IPS-NIHi11 (cell line): ENCODE measurements at regions not wholly inside any gene's neighbourhood (a gene's known extent, or its start where the extent isn't known, plus 50 kb on each side); places are given as distances from the start of the nearest gene placed in this dataset.

Source experiments
- DNase-seq: peaks from one replicate; pipeline ENCODE4 v3.0.0; 2012; ENCODE audit warnings: mixed read lengths, low spot score

DNA sequence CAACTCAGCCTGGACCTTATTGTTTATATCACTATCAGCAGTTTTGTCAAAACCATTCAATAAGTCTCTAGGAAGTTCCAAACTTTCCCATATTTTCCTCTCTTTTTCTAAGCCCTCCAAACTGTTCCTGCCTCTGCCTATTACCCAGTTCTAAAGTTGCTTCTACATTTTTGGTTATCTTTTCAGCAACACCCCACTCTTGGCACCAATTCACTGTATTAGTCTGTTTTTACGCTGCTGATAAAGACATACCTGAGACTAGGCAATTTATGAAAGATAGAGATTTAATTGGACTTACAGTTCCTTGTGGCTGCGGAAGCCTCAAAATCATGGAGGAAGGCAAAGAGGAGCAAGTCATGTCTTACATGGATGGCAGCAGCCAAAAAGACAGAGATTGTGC is 744.4 kb upstream of the ADAMTS16 start:
- no peak for DNase-seq

DNA sequence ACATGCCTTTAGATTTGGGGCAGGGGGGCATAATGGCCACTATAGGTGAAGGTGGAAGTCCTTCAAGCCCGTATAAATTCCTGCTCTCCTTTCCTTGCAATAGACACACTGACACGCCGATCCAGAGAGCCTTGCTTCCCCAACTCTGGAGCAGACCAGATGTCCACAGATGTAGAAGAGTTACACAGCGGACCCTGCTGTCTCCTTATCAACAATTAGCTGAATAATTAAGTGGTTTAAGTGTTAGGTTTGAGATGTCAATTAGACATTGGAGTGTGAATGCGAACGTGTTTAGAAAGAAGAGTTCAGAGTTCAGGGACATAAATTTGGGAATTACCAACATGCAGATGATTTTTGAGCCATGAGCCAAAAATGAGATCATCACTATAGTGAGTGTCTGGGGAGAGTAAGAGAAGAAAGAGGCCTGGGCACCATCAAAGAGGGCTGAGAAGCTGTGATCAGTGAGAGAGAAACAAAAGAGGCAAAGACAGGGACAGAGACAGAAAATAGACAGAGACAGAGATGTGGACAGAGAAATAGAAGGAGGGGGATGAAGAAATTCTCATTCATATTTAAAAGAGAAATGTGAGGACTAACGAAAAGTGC is 734.4 kb upstream of the ADAMTS16 start:
- DNase-seq = no peak

DNA sequence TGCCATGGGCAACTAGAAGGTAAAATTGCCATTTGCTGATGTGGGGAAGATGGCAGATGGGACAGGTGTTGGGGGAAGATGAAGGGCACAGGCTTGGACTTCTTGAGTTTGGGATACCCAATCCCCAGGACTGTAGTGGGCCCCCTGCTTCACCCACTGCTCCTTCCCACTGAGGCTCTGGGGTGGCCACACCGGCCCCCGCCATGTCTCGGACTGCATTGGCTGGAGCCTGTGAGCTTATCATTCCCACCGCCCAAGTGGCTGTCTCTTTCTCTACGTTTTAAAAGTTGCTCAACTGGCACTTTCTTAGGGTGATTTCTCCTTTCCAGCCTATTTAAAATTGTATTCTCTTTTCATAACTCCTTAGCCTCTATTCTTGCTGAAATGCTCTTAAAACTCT is 730.0 kb upstream of the ADAMTS16 start:
- no peak for DNase-seq

DNA sequence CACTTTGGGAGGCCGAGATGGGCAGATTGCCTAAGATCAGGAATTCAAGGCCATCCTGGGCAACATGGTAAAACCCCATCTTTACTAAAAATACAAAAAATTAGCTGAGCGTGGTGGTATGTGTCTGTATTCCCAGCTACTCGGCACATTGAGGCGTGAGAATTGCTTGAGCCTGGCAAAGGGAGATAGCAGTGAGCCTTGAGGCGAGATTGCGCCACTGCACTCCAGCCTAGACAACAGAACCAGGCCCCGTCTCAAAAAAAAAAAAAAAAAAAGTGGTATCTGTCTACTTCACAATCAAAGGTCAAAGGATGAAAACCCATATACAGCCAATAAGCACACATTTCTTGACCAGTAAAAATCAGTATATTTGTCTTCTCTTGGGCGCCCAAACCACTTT is 728.5 kb upstream of the ADAMTS16 start:
- no peak for DNase-seq

DNA sequence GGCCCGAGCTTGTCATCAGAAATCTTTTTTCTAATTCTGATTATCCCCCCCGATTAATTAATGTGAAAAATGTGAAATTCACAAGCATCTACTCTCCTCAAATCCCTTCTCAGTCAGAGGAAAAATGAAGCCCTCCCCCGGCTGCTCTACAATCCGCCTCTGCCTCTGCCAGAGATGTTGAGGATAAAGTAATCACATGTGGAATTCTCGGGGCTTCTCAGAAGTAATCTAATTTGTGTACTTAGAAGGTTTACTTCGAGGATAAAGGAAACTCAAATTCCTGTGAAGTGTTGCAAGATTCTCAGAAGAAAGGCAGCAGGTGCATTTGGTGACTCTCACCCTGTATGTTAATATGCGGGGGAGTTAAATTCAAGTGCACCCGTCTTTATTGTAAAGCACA is 726.1 kb upstream of the ADAMTS16 start:
- no peak for DNase-seq

DNA sequence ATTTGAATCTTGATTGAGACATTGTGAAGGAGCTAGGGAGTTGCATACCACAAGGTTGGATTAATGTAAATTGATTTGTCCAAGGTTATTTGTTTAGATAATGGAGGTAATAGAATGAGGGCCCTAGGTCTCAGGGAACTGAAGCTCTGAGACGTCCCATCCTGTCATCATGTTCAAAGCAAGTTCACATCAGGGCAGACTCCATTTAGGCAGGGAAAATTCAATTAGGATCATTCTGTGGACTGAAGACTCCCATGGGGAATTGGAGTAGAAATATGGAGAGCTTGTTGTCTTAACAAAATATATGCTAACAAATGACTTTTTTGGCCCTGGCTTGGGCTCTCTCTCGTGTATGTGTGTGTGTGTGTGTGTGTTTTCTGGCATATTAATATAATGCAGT is 722.0 kb upstream of the ADAMTS16 start:
- DNase-seq = no peak

DNA sequence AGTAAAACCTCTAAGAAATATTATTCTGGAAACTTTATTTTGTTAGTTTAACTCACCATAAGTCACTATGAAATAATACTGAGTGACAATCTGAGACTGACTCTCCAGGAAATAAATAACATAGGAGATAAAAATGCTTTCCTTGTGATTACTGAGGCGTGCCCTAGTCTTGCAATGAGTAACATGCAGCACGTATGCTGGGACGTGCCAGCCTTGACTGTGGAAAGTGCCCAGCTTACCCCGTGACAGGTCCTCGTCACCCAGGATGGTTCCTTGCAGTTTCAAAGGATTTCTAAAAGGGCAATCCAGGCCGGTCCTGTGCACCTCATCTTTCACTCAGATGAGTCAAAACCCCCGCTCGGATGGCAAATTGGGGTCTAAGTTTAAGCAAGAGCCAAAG is 720.8 kb upstream of the ADAMTS16 start:
- DNase-seq = no peak

DNA sequence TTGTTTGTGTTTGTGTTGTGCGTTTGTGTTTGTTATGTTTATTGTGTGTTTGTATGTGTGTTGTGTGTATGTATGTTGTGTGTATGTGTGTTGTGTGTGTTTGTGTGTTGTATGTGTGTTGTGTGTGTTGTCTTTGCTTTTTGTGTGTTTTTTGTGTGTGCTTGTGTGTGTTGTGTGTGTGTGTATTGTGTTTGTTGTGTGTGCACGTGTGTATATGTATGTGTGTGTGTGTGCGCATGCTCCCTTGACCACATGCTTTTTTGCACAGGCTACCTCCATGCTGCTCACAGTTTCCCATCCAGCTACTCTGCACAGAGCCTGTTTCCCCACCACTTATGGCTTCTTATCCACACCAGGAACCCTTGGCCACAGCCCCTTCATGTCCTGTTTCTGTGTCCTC is 720.0 kb upstream of the ADAMTS16 start:
- no peak for DNase-seq

DNA sequence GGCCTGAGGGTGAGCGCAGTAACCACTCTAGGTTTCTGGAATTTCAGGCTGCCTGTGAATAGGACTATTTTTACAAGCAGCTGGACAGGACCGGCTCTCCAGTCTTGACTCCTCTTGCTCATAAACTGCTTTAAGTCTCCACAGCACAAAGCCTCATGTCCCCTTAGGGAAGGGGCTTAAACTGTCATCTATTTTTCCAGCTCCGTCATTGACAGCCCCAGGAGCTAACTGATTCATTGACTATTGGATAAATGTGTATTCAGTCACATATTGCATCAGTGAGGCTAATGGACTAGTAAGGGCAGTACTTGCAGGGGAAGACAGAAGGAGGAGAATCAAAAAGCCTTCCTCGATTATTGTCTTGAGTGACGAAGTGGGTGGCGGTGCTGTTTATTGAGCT is 719.4 kb upstream of the ADAMTS16 start:
- DNase-seq = no peak

DNA sequence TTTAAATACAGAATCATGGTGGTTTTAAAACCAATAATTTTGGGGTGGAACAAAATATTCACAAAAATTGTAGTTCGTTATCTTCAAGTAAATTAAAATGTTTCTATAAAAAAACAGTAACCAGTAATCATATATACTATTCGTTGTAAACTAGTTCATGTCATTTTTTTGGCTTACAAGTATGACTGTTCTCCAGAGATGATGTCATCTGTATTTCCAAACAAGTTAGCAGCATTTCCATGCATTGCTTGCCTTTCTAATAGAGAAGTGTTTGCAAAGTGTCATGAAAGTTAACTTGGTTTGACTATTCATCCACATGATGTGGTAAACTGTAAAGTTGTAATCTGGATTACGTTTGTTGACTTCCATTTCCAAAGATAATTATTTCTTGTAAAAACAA is 717.9 kb upstream of the ADAMTS16 start:
- DNase-seq = no peak

DNA sequence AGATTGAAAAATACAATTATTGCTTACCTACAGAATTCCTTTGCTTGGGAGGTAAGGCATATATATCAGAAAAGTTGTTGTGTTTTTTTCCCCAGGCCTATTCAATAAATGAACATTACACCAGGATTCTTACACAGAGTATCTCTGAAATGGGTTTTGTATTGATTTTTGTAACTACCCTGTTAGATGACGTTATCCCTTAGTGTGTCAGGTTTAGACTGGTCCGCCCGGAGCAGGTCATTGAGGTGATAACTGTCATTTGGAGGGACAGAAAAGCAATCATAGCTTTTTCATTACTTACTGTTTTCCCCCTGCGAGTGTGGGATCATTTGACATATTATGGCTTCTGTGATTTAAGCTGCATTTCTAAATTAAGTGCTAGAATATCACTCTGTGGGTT is 715.2 kb upstream of the ADAMTS16 start:
- DNase-seq = no peak

DNA sequence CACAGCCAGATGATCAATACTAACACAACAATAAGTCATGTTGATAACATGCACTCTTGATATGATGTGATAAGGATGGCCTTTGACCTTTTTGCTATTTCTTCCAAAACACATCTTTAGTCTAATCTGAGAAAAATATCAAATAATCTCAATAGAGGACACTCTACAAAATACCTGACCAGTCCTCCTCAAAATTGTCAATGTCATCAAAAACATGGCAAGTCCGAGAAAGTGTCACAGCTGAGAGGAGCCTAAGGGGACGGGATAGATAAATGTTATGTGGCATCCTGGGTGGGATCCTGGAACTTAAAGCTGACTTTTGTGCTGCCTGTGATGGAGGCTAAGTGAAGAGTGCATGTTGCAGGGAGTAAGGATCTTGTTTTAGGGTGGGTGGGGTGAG is 699.6 kb upstream of the ADAMTS16 start:
- no peak for DNase-seq

DNA sequence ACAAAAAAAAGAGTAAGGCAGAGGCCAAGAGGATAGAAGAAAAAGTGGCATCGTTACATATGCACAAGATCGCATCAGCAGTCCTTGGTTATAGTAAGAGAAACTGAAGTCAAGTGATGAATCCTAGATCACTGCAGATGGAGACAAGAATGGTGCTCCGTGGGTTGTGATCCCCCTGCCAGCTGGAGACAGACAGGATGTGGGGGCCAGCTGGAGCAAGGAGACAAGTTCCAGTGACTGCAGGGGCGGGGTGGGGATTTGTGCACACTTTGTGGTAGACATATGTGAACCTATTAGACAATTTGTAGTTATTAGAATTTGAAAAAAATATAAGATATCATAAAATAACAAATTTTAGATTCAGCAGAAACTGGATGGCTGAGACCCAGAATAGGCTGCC is 697.9 kb upstream of the ADAMTS16 start:
- no peak for DNase-seq

DNA sequence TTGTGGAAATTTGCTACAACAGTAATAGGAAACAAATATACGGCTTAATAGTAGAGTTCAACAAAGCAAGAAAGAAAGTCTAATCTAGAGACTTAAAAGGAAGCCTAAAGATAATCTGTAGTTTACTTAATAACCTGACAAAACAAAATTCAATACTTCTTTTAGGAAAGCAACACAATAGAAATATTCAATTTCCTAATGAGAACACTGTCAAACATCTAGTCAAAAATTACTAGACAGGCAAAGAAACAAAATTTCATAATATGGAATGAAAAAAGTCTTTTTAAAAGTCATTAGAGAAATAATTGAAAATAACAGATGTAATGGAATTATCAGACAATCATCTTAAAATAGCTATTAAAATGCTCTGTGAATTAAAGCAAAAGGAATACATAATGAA is 692.5 kb upstream of the ADAMTS16 start:
- DNase-seq = no peak

DNA sequence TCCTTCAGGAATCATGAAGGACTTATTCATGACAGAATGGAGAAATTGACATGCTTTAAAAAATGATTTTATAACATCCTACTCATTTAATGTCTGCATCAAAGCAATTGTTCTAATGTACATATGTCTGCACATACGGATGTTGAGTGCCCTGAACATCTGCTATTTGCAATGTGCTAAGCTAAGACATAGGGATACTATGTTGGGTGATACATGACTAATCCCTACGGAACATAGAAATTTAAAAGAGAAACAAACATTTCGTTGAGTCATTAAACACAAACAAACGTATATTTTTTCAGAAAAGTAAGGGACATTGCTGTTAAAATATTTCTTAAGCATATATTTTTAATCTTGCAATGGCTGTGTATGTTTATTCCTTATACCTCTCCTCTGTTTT is 686.5 kb upstream of the ADAMTS16 start:
- DNase-seq = no peak

DNA sequence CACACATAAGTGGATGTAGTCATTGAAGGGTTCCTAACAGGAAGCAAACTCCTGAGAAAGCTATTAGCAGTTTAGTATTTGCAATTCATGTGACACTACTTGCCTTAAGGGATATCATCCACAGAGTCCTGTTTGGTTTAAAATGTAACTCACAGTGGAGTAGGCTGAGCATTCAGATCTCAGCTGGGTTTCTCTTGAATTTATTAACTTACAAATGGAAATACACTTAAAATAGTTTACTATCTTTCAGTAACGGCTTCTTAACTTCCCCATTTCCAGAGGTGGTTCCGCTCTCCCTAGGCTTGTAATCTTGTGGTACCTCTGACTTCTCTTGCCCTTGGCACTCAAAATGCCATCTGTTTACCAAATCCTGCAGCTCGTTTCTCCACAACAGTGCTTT is 660.7 kb upstream of the ADAMTS16 start:
- DNase-seq = no peak

DNA sequence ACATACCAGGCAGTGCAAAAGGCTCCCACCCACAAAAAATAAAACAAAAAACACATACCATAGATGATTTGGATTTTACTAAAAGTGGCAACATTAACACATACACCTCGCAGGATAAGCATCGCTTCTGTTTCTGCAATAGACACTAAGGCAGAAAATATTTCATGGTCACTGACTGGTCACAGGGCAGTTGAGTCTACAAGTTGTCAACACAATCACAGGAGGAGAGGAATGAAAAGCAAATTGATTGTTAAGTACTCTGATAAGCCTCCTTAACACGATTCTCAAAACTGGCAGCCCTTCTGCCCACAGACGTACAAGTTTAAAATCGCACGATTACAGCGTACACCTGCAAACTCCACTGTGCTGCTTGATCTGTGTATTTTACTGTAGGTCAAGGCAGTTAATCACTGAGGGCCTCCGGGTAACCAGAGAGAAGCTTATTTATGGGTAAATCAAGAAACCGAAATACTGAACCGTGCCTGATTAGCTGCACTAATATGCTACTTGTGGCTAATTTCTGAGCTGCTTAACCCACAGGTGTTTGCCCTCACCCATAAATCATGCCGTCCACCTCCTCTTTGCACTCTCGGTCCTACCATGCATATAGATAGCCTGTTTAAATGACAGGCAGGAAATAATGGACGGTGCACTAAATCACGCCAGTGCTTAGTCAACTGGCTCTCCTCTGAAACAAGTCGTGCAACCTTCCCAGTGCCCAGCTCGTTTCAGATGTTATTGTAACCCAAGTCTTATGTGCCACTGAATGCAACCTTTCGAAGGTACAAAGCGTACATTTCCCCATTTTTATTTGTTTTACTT is 659.4 kb upstream of the ADAMTS16 start:
- no peak for DNase-seq

DNA sequence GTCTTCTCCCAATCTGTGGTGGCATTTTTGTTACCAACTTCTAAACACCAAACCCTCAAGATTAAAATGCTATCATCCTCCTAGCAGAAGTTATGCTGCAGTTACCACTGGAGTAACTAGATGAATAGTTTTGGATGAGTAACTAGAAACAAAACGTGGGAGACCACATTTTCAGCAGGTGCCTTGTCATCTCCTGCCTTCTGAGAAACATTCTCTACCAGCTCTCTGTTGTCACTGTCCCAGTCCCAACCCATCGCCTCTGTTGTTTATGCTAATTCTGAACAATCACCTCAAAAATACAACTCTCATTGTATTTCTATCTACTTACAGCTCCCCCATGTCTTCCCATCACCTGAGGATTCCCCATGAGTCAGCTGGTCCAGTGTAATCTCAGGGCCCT is 652.5 kb upstream of the ADAMTS16 start:
- no peak for DNase-seq

DNA sequence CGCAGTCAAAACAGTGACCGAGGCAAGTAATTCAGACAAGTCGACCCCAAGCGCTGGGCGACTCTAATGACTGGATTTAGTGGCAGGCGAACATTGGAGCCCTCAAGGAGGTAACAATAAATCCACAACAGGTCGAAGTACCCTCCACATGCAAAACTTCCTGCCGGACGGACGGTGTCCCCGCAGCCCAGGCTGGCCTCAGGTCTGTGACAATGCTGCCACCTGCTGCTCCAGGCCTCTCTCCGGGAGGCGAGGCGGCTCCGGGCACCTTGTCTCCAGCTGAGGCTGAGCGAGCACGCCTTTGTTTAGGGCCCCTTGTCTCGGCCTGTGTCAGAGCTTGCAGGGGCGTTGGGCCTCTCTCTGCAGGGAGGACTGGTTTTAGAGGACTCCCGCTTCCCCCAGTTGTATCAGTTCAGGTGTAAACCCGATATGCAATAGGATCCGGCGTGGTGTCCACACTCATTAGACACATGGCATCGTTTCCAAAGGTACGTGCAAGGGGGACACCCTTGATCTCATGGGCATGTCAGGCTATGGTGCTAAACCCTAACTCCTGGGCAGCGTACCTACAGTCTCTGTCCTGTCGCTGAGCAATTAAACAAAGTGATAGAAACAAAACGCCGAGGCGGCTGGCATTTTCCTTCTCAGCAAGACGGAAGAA is 628.0 kb upstream of the ADAMTS16 start:
- peak; percentile 33 for DNase-seq

DNA sequence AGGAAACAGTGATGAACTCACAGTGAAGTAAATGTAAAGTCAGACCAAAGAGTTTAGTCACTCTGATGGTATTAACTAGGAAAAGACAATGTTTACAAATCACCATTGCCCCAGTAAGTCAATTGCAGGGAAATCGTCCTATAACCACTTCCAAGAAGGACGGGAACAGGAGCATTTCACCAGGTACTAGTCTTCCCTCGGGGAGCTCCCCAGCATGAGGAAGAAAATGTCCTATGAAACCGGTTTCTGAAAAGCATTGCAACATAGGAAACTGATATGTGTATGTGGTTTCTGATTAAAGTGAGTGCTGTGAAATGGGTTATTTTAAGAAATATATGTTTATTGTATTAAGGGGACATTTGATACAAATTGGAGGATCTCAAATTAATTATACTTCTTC is 626.7 kb upstream of the ADAMTS16 start:
- DNase-seq = no peak

DNA sequence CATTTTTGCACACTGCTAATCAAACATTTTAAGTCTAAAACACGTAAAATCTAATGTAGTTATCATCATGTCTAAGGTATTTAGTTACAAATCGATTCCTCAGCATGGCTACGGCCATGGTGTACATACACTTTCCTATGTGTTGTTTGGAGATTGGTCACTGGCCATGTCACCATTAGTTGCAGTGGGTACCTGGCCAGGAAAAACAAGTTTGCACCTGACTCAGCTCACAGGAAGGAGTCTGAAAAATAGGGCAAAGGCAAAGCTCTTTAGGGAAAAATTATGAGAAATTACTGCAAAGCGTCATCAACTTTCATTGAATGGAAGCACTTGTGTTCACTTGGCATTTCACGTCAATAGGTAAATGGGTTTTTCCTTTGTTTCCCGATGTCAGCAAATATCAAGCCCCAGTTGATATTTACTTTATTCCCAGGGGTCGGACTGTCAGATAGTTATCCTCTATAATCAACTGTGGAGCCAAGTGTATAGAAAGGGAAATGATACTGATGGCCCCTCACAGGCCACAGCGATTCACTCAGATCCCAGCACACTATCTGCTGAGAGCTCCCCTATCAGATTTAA is 626.0 kb upstream of the ADAMTS16 start:
- no peak for DNase-seq

DNA sequence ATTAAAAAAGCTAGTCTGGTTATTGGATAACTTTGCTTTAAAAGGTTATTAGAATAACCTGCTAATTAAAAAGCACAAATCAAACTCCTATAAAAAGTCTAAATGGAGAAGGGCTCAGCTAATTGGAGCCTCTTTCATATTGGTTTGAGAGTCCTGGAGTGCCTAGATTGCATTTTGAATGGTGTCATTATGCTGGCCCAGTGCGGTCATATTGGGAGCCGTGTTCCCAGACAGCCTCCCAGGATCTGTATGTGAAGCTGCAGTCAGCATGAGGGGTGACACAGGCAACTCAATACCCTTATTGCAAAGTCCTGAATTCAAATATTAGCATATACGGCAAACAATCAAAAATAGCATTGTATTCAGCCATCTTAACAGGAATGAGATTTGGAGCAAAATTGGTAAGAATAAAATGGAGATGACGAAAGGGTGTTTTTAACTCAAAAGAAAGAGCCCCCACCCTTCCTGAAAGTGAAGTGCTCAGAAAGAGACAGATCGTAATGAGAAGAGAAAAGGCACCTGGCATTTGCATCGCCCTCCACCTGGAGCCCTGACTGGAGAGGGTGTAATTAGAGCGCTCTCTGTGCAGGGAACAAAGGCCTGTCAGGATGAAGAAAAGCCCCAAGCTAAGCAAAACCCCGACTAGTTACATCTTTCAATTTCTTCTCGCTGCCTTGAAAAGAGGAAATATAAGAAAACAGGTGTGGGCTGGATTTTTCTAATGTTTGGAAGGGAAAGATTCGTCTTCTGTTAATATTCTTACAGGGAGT is 621.0 kb upstream of the ADAMTS16 start:
- no peak for DNase-seq
